ENCODE measurements at regions not wholly inside any gene's neighbourhood (a gene's known extent, or its start where the extent isn't known, plus 50 kb on each side); places are given as distances from the start of the nearest gene placed in this dataset.

DNA sequence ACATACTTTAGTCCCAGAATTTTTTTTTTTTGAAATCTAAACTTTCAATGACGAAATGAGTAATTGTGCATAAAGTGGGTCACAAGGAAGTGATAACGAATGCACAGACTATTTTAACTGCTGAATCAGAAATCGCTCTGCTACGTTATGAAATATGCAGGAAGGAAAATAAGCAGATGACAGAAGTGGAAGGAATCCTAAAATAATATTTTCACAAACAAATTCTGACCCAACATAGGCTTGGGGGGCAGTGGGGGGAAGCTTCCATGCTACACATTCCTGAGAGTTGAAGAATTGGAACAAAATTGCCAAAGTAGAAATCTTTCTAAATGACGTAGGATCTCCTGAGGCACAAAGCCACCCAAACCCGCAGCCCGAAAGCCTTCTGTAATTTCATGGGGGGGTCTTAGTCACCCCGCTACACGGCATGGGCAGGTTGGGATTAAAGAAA is 89.6 kb downstream of the ARF6 start:
- peaks cover 0 to 39% (median 4%) of the 10 kb centered on the region in 12 donors for H3K4me1 ChIP-seq
- H3K4me3 ChIP-seq: peak overlapping the region in 6 of 12 donors; percentile 17 to 34 (median 28)
- ATAC-seq: peak in 3 of 4 donors; percentile 44 to 75 (median 53)
- intact Hi-C loops (cut with DNase I): no loop called here
- peak overlapping the region in 7 of 12 donors; percentile 11 to 60 (median 23) for H3K27ac ChIP-seq
- DNase-seq: peak in 1 of 5 donors; percentile 52
- H3K27me3 ChIP-seq: no peaks in the 10 kb centered on the region
- no peaks in the 10 kb centered on the region for H3K36me3 ChIP-seq
- 51 to 59% (median 56%) methylated on average over 9 of the region's 9 CpGs for WGBS, 4 donors
- H3K9me3 ChIP-seq: no peaks in the 10 kb centered on the region
- TF ChIP-seq POLR2A (IDR thresholded peaks at IDR 0.05): no peak
- TF ChIP-seq, protein P1, sequence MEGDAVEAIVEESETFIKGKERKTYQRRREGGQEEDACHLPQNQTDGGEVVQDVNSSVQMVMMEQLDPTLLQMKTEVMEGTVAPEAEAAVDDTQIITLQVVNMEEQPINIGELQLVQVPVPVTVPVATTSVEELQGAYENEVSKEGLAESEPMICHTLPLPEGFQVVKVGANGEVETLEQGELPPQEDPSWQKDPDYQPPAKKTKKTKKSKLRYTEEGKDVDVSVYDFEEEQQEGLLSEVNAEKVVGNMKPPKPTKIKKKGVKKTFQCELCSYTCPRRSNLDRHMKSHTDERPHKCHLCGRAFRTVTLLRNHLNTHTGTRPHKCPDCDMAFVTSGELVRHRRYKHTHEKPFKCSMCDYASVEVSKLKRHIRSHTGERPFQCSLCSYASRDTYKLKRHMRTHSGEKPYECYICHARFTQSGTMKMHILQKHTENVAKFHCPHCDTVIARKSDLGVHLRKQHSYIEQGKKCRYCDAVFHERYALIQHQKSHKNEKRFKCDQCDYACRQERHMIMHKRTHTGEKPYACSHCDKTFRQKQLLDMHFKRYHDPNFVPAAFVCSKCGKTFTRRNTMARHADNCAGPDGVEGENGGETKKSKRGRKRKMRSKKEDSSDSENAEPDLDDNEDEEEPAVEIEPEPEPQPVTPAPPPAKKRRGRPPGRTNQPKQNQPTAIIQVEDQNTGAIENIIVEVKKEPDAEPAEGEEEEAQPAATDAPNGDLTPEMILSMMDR (IDR thresholded peaks at IDR 0.05): no peak

DNA sequence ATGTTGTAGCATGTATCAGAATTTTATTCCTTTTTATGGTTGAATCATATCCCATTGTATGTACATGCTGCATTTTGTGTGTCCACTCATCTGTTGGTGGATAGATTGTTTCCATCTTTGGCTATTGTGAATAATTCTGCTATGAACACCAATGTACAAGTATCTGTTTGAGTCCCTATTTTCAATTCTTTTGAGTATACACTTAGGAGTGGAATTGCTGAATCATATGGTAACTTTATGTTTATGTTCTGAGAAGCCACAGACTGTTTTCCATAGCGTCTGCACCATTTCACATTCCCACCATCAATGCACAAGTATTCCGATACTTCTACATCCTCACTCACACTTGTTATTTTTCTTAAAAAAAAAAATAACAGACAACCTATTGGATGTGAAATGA is 91.5 kb downstream of the ARF6 start:
- no peak overlapping the region for H3K27ac ChIP-seq
- WGBS, 4 donors: 93 to 97% (median 95%) methylated on average over 2 of the region's 2 CpGs
- ATAC-seq: no peak

DNA sequence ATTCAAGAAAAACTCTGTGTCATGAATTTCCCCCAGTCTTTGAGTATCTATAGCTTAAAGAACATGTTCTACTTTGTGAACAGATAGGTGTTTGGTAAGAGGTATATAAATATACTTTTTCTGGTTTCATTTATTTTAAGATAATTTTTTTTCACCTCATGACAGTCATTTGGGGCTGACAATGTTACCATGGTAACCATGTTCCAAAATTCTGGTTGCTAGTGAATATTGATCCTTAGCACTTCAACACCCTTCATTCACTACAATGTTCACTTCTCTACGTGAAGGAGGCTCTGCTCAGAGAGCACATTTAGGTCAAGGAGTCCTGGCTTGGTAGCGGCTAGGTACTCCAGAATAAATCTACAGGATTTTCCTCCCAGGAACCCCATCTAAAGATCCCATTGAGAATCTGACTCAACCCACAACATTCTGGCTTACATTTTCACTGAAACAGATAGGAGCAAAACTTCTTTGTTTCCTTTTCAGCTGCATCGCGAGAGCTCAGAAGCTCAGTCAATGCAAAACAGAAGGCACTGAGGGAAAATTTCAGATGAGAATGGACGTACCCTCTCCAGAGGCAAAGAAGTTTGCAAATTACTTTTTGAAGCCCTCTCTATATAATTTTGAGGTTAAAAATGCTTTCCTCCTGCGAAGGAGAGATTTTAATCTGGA is 93.6 kb downstream of the ARF6 start:
- TF ChIP-seq, protein P1 (IDR thresholded peaks at IDR 0.05): no peak
- TF ChIP-seq POLR2A (IDR thresholded peaks at IDR 0.05): no peak
- Histone ChIP-seq H3K9me3 (no peaks in the 10 kb centered on the region), H3K4me1 (peaks cover 0 to 34% (median 7%) of the 10 kb centered on the region in 12 donors), H3K4me3 (peak overlapping the region in 3 of 12 donors; percentile 1 to 24 (median 14)), H3K27me3 (no peaks in the 10 kb centered on the region), H3K27ac (peak overlapping the region in 6 of 12 donors; percentile 2 to 58 (median 56)), H3K36me3 (no peaks in the 10 kb centered on the region)
- intact Hi-C loops (cut with DNase I): no loop called here
- DNase-seq (no peak), ATAC-seq (no peak)
- WGBS, 4 donors: 75 to 84% (median 82%) methylated on average over 6 of the region's 6 CpGs

More for the DNA sequence above, 91.5 kb downstream of the ARF6 start:
- Histone ChIP-seq H3K36me3 (no peaks in the 10 kb centered on the region), H3K4me3 (no peak overlapping the region), H3K4me1 (peaks cover 0 to 34% (median 7%) of the 10 kb centered on the region in 12 donors), H3K9me3 (no peaks in the 10 kb centered on the region), H3K27me3 (no peaks in the 10 kb centered on the region)
- TF ChIP-seq, protein P1 (IDR thresholded peaks at IDR 0.05): no peak
- TF ChIP-seq POLR2A (IDR thresholded peaks at IDR 0.05): no peak
- intact Hi-C loops (cut with DNase I): no loop called here
- no peak for DNase-seq

DNA sequence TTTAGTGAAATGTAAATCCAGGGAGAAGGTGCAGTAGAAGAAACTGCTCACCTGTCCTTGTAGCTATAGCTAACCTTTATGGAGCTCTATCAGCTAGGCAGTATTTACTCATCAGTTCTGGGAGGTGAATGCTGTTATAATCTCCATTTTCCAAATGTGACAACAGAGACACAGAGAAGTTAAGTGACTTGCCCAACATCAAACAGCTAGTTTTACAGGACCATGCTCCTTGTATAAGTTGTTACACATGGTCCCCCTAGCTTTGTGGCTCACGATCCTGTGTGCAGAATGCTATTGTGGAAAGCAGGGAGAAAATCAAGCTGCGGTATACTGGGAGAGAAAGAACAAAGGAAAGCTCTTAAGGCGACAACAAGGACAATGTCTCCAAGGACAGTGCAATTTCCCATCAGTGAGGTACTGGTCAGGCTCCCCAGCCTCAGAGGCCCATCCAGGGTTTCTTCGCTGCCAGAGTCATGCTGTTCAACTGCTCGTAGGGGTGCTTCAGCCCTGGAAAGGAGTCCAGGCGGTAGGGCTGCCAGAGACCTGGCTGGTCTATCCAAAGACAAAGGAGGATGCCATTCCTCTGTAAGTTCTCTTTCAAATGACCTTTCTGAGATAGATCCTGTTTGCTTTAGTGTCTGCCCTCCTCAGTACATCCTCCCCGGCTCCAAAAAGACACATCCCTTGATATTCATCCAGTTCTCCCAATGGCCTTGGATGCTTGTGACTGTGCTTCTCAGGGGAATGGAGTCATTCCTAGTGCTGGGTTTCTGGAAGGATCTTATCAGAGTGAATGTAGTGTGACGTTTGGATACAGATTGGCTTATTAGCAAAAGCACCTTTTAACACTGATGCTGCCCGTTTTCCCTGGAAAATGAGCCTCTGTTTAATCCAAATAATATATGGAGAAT is 95.5 kb downstream of the ARF6 start:
- 66 to 75% (median 73%) methylated on average over 9 of the region's 9 CpGs for WGBS, 4 donors
- H3K4me3 ChIP-seq: no peak overlapping the region
- H3K36me3 ChIP-seq: no peaks in the 10 kb centered on the region
- peak overlapping the region in 4 of 12 donors; percentile 12 to 45 (median 30) for H3K27ac ChIP-seq
- intact Hi-C loops (cut with DNase I): no loop called here
- DNase-seq: no peak
- TF ChIP-seq, protein P1 (IDR thresholded peaks at IDR 0.05): no peak
- TF ChIP-seq POLR2A (IDR thresholded peaks at IDR 0.05): no peak
- H3K9me3 ChIP-seq: no peaks in the 10 kb centered on the region
- H3K4me1 ChIP-seq: peaks cover 0 to 34% (median 5%) of the 10 kb centered on the region in 12 donors
- no peaks in the 10 kb centered on the region for H3K27me3 ChIP-seq
- ATAC-seq: no peak

Data from heart left ventricle (tissue), 16 donors.